ENCODE measurements at regions not wholly inside any gene's neighbourhood (a gene's known extent, or its start where the extent isn't known, plus 50 kb on each side); places are given as distances from the start of the nearest gene placed in this dataset.

DNA sequence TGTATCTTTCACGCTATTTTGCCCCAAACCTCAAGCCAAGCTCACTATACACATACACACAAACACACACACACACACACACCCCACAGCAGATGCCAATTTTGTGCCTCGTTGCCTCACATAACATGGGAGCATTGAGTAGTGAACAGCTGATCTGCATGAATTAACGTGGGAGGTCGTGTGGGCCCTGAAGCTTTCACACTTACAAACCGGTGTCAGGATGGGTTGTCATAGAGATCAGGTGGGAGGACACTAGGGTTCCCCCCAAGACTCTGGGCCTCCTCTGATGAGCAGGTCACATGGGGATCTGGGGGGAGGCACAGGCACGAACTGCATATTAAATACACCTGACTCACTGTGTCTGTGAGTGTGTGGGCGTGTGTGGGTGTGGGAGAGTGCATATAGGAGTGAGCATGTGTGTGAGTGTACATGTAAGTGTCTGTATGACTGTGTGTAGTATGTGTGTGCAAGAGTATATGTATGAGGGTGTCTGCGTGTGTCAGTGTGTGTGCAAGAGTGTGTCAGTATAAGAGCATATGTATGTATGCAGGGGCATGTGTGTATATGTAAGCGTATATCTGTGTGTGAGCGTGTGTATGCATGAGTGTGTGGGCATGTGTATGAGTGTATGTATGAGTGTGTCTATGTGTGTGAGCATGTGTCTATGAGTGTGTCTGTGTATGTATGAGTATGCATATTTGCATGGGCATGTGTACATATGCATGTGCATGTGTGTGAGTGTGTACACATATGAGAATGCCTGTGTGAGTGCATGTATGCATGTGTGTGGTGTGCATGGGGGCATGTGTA is 370.4 kb downstream of the PREX1 start:
- Histone ChIP-seq H3K27me3 (ENCODE audit: control insufficient read depth, insufficient read depth, low read length) (0 out of 2 replicates have a peak, but pooled peaks cover 2% of the 10 kb centered on the region), H3K36me3 (ENCODE audit: control insufficient read depth, insufficient read depth, low read length) (no peaks in the 10 kb centered on the region), H3K4me3 (ENCODE audit: low read depth, low read length) (no peak overlapping the region)
- DNase-seq (ENCODE audit: low read depth) = no peak
- CTCF ChIA-PET = no interaction called here
- no peak for TF ChIP-seq CTCF (IDR thresholded peaks at IDR 0.05; ENCODE audit: insufficient read depth, low read depth, low read length)
- POLR2A ChIA-PET = no interaction called here

DNA sequence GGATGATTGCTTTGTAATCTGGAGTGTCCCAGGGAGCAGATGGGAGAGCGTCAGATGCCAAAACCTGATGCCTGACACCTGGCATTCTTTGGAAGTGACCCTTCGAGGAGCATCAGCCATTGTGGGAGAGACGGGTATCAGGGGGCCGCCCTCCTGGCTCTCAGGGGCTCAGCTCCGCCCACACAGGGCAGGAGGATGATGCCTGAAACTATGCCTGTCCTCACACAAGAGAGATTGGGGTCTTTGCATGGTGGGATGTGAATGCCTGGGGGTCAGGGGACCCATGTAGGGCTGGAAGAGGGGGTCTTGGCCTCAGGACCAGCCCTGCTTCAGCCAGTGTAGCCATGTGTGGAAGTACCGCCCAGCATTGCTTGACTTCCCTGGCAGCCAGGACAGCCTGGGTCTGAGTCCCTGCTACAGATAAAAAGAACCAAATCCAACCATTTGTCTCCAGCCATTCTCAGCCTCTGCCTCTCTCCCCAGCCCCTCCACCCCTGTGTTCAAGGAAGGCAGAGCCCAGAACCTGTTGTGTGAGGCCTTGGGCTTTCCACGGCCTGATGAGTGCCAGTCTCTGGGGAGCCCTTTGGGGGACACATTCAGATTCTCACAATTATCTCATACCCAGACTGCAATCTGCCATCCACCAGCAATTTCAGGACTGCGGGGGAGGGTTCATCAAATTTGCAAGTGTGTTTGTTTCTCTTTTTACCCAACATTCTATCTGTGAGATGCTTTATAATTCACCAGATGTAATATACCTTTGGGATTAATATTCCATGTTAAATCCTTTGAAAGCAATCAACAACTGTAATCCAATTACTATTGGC is 371.2 kb downstream of the PREX1 start:
- ChIA-PET CTCF (interaction anchor here (0.8 kb wide), 1 partner anchor 9 kb away, joined by 3 read pairs; no protein-coding TSS in a partner anchor), POLR2A (no interaction called here)
- H3K4me3 ChIP-seq (ENCODE audit: low read depth, low read length) = no peak overlapping the region
- DNase-seq (ENCODE audit: low read depth) = no peak
- H3K27me3 ChIP-seq (ENCODE audit: control insufficient read depth, insufficient read depth, low read length) = 0 out of 2 replicates have a peak, but pooled peaks cover 2% of the 10 kb centered on the region
- H3K36me3 ChIP-seq (ENCODE audit: control insufficient read depth, insufficient read depth, low read length) = no peaks in the 10 kb centered on the region
- no peak for TF ChIP-seq CTCF (IDR thresholded peaks at IDR 0.05; ENCODE audit: insufficient read depth, low read depth, low read length)

DNA sequence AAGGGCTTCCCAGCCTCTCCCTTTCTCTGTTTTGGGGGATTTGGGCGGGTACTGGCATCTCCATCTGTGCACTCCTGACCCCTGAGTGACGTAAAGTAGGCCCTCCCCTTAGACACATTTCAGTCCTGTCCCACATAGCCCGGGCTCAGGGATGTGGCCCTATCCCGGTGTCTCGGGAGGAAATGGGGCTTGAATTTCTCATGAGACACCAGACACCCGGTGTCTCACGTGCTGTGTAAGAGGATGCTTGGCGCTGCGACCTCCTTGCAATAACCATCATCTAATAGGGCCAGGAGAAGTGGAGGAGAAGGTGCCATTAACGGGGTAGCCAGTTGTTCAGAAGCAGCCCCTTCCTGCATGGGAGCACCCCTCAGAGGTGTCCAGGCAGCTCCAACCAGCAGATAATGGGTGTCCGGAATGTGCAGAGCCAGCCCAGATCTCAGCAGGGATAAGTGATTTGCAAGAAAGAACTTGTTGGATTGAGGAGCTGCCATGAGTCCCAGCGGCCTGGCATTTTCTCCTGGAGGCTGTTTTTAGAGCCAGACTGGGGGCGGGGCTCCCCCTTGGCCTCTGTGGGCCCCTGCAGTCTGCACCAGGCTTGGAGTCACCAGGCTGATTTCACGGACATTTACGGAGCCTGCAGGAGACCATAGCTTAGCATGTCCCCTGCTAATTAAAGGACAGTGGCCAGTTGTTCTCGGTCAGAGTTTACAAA is 372.0 kb downstream of the PREX1 start:
- ChIA-PET POLR2A (no interaction called here), CTCF (interaction anchor here (0.8 kb wide), 1 partner anchor 10 kb away, joined by 3 read pairs; no protein-coding TSS in a partner anchor)
- DNase-seq (ENCODE audit: low read depth) = no peak
- Histone ChIP-seq H3K36me3 (ENCODE audit: control insufficient read depth, insufficient read depth, low read length) (no peaks in the 10 kb centered on the region), H3K27me3 (ENCODE audit: control insufficient read depth, insufficient read depth, low read length) (0 out of 2 replicates have a peak, but pooled peaks cover 2% of the 10 kb centered on the region), H3K4me3 (ENCODE audit: low read depth, low read length) (no peak overlapping the region)
- no peak for TF ChIP-seq CTCF (IDR thresholded peaks at IDR 0.05; ENCODE audit: insufficient read depth, low read depth, low read length)

DNA sequence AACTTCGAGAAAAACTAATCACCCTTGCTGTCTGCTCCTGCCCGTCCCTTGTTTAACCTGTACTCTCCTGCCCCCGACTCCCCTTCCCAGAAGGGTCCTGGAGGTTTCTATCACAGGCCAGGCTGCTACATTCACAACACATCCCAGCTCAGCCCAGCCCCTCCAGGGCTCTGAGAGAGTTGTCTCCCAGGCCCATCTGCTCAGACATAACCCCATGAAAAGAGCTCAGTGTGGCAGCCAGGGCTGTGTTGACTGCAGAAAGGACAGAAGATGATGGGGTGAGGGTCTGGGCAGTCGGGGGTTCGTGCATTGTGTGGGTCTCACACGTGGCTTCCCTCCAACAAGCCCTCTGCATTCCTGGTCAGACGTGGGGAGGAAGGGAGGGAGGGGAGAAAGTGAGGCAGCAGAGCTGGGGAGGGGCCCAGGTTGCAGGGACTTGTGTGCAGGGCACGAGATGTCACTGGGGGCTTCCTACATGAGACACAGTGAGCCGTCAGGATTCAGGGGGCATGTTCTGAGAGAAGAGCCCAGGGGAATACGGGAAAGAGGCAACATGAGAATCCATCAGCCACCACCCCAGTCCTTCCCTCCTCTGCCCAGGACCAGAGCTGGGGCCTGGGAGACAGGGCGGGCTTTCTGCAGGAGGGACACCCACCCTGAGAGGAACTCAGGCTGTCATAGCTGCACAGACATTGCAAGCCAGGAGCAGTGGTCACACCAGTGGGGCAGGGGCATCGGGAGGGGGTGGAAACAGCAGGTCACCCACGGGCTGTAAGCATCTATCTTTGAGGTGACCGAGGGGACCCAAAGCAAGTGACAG is 372.9 kb downstream of the PREX1 start:
- DNase-seq (ENCODE audit: low read depth) = no peak
- TF ChIP-seq CTCF (IDR thresholded peaks at IDR 0.05; ENCODE audit: insufficient read depth, low read depth, low read length) = no peak
- Histone ChIP-seq H3K4me3 (ENCODE audit: low read depth, low read length) (no peak overlapping the region), H3K36me3 (ENCODE audit: control insufficient read depth, insufficient read depth, low read length) (no peaks in the 10 kb centered on the region), H3K27me3 (ENCODE audit: control insufficient read depth, insufficient read depth, low read length) (0 out of 2 replicates have a peak, but pooled peaks cover 2% of the 10 kb centered on the region)
- ChIA-PET CTCF (interaction anchor here (1.4 kb wide), 1 partner anchor 19 kb away, joined by 3 read pairs; no protein-coding TSS in a partner anchor), POLR2A (no interaction called here)
